HG02981 (cell line): ENCODE measurements at regions not wholly inside any gene's neighbourhood (a gene's known extent, or its start where the extent isn't known, plus 50 kb on each side); places are given as distances from the start of the nearest gene placed in this dataset.

ENCODE experiments used
- ATAC-seq: cut with Tn5 transposase; IDR thresholded peaks from one replicate; pipeline ENCODE4 v1.9.1; 2021; ENCODE audit warnings: mild to moderate bottlenecking, moderate library complexity; ENCODE audit not compliant: unreplicated experiment

DNA sequence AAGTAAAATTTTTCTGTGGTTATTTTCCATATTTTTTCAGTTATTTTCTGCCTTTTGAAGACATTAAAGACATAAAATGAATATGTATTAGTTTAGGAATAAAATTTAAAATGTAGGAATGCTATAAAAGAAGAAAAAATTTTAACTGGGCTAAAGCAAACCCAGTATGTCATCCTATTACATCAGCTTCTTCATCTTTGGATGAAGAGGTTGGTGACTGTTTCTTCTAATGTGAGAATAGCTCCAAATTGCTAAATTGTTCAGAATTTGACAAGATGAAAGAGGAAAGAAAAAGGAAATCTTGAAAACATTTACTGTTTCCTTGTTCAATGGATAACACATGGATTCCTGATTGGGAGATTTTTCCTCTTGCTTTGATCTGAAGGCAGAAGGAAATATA, 52.7 kb upstream of the PZP start:
- ATAC-seq = no peak

DNA sequence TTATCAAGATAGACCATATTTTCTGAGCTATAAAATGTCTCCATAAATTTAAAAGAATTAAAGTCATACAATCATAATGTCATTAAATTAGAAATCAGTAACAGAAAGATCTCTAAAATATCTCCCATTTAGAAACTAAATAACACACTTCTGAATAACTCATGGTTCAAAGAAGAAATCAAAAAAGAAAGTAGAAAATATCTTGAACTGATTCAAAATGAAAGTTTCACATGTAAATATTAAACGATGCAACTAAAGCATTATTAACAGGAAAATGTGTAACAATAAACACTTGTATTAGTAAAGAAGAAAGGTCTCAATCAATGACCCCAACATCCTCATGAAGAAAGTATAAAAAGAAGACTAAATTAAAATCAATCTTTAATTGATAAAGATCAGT, 50.5 kb upstream of the PZP start:
- ATAC-seq = no peak
